GM12878 (cell line): ENCODE measurements at regions not wholly inside any gene's neighbourhood (a gene's known extent, or its start where the extent isn't known, plus 50 kb on each side); places are given as distances from the start of the nearest gene placed in this dataset.

Experiments
- BHLHE40 ChIP-seq, 2 experiments: fragments of 450-650 bp in 1 of 2; IDR thresholded peaks; 2 replicates each; pipeline ENCODE4 v1.6.1; 2011 to 2017; ENCODE audit warnings: low read depth in 2 of 2, borderline replicate concordance in 1 of 2, improper control_type of control experiment in 1 of 2, low read length in 1 of 2, mild to moderate bottlenecking in 1 of 2
- EED ChIP-seq: sonication (generic); IDR thresholded peaks from 2 replicates; pipeline ENCODE4 v1.6.1; 2016; ENCODE audit warnings: antibody characterized with exemption, low read depth
- MEF2B ChIP-seq: fragments of 450-650 bp; IDR thresholded peaks from 2 replicates; pipeline ENCODE4 v1.6.1; 2018; ENCODE audit warnings: mild to moderate bottlenecking, moderate library complexity; ENCODE audit not compliant: partially characterized antibody, poor library complexity, severe bottlenecking
- MYB ChIP-seq: fragments of 150-350 bp; IDR thresholded peaks from 2 replicates; pipeline ENCODE4 v1.6.1; 2014; ENCODE audit warnings: mild to moderate bottlenecking, low read depth, low read length, borderline replicate concordance
- NFIC ChIP-seq: IDR thresholded peaks from 2 replicates; pipeline ENCODE4 v1.6.1; 2012; ENCODE audit warnings: low read depth, mild to moderate bottlenecking, inconsistent platforms, low read length, moderate library complexity
- SMARCA5 ChIP-seq: fragments of 450-650 bp; IDR thresholded peaks from 2 replicates; pipeline ENCODE4 v1.6.1; 2017; ENCODE audit warnings: mild to moderate bottlenecking
- TF ChIP-seq, protein P1 (sequence below): IDR thresholded peaks from 2 replicates; pipeline ENCODE4 v1.6.1; 2012; ENCODE audit warnings: improper control_type of control experiment, low read depth, low read length; ENCODE audit not compliant: insufficient replicate concordance
- TF ChIP-seq, protein P2 (sequence below): fragments of 450-650 bp; IDR thresholded peaks from 2 replicates; pipeline ENCODE4 v1.6.1; 2016; ENCODE audit warnings: mild to moderate bottlenecking
- TF ChIP-seq, protein P3 (sequence below), 3 experiments: IDR thresholded peaks in 2 of 3; conservative IDR thresholded peaks in 1 of 3; 2 replicates each; pipeline ENCODE4 v1.5.1; 2011; ENCODE audit warnings: low read depth in 3 of 3, low read length in 3 of 3, mild to moderate bottlenecking in 3 of 3, control low read depth in 2 of 3, moderate library complexity in 2 of 3, inconsistent platforms in 1 of 3, mixed read lengths in 1 of 3; ENCODE audit not compliant: control insufficient read depth in 2 of 3, insufficient read depth in 1 of 3; ENCODE audit errors: extremely low read depth in 1 of 3
- TF ChIP-seq, protein P4 (sequence below): fragments of 450-650 bp; IDR thresholded peaks from 2 replicates; pipeline ENCODE4 v1.6.1; 2017; ENCODE audit warnings: mild to moderate bottlenecking, moderate library complexity
- TF ChIP-seq, protein P5 (sequence below): fragments of 450-650 bp; IDR thresholded peaks from 2 replicates; pipeline ENCODE4 v1.6.1; 2017; ENCODE audit warnings: antibody characterized with exemption, mild to moderate bottlenecking, moderate library complexity

DNA sequence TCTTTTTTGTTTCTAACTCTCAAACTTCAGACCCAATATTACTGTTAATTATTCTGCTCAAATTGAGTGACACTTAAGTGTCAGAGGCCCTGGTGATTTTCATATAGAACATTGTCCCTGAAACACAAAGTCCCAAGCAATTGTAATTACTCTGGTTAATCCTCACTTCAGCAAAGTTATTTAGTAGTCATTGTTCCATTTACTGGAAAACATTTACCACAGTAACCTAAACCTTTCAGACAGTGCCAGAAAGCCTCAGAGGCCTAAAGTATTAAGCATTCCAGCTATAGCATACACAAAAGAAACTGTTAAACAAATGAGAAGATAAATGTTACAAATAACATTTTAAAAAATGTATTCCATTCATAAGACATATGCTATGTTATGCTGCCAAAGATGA is 237.2 kb upstream of the CDH6 start (continued):
- TF ChIP-seq, protein P1, sequence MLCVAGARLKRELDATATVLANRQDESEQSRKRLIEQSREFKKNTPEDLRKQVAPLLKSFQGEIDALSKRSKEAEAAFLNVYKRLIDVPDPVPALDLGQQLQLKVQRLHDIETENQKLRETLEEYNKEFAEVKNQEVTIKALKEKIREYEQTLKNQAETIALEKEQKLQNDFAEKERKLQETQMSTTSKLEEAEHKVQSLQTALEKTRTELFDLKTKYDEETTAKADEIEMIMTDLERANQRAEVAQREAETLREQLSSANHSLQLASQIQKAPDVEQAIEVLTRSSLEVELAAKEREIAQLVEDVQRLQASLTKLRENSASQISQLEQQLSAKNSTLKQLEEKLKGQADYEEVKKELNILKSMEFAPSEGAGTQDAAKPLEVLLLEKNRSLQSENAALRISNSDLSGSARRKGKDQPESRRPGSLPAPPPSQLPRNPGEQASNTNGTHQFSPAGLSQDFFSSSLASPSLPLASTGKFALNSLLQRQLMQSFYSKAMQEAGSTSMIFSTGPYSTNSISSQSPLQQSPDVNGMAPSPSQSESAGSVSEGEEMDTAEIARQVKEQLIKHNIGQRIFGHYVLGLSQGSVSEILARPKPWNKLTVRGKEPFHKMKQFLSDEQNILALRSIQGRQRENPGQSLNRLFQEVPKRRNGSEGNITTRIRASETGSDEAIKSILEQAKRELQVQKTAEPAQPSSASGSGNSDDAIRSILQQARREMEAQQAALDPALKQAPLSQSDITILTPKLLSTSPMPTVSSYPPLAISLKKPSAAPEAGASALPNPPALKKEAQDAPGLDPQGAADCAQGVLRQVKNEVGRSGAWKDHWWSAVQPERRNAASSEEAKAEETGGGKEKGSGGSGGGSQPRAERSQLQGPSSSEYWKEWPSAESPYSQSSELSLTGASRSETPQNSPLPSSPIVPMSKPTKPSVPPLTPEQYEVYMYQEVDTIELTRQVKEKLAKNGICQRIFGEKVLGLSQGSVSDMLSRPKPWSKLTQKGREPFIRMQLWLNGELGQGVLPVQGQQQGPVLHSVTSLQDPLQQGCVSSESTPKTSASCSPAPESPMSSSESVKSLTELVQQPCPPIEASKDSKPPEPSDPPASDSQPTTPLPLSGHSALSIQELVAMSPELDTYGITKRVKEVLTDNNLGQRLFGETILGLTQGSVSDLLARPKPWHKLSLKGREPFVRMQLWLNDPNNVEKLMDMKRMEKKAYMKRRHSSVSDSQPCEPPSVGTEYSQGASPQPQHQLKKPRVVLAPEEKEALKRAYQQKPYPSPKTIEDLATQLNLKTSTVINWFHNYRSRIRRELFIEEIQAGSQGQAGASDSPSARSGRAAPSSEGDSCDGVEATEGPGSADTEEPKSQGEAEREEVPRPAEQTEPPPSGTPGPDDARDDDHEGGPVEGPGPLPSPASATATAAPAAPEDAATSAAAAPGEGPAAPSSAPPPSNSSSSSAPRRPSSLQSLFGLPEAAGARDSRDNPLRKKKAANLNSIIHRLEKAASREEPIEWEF: no peak
- TF ChIP-seq, protein P2, sequence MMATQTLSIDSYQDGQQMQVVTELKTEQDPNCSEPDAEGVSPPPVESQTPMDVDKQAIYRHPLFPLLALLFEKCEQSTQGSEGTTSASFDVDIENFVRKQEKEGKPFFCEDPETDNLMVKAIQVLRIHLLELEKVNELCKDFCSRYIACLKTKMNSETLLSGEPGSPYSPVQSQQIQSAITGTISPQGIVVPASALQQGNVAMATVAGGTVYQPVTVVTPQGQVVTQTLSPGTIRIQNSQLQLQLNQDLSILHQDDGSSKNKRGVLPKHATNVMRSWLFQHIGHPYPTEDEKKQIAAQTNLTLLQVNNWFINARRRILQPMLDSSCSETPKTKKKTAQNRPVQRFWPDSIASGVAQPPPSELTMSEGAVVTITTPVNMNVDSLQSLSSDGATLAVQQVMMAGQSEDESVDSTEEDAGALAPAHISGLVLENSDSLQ: no peak
- TF ChIP-seq, protein P3, sequence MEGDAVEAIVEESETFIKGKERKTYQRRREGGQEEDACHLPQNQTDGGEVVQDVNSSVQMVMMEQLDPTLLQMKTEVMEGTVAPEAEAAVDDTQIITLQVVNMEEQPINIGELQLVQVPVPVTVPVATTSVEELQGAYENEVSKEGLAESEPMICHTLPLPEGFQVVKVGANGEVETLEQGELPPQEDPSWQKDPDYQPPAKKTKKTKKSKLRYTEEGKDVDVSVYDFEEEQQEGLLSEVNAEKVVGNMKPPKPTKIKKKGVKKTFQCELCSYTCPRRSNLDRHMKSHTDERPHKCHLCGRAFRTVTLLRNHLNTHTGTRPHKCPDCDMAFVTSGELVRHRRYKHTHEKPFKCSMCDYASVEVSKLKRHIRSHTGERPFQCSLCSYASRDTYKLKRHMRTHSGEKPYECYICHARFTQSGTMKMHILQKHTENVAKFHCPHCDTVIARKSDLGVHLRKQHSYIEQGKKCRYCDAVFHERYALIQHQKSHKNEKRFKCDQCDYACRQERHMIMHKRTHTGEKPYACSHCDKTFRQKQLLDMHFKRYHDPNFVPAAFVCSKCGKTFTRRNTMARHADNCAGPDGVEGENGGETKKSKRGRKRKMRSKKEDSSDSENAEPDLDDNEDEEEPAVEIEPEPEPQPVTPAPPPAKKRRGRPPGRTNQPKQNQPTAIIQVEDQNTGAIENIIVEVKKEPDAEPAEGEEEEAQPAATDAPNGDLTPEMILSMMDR (IDR thresholded peaks at IDR 0.05 in 2 of 3, conservative IDR thresholded peaks at IDR 0.05 in 1 of 3; ENCODE audit: control insufficient read depth in 2 of 3, extremely low read depth in 1 of 3, insufficient read depth in 1 of 3, low read depth in 3 of 3, low read length in 3 of 3): no peak
- TF ChIP-seq SMARCA5 (no peak), EED (no peak), NFIC (no peak), BHLHE40 (IDR thresholded peaks at IDR 0.05; ENCODE audit: borderline replicate concordance in 1 of 2, low read depth in 2 of 2, low read length in 1 of 2) (no peak), MYB (no peak), MEF2B (no peak)
- TF ChIP-seq, protein P4, sequence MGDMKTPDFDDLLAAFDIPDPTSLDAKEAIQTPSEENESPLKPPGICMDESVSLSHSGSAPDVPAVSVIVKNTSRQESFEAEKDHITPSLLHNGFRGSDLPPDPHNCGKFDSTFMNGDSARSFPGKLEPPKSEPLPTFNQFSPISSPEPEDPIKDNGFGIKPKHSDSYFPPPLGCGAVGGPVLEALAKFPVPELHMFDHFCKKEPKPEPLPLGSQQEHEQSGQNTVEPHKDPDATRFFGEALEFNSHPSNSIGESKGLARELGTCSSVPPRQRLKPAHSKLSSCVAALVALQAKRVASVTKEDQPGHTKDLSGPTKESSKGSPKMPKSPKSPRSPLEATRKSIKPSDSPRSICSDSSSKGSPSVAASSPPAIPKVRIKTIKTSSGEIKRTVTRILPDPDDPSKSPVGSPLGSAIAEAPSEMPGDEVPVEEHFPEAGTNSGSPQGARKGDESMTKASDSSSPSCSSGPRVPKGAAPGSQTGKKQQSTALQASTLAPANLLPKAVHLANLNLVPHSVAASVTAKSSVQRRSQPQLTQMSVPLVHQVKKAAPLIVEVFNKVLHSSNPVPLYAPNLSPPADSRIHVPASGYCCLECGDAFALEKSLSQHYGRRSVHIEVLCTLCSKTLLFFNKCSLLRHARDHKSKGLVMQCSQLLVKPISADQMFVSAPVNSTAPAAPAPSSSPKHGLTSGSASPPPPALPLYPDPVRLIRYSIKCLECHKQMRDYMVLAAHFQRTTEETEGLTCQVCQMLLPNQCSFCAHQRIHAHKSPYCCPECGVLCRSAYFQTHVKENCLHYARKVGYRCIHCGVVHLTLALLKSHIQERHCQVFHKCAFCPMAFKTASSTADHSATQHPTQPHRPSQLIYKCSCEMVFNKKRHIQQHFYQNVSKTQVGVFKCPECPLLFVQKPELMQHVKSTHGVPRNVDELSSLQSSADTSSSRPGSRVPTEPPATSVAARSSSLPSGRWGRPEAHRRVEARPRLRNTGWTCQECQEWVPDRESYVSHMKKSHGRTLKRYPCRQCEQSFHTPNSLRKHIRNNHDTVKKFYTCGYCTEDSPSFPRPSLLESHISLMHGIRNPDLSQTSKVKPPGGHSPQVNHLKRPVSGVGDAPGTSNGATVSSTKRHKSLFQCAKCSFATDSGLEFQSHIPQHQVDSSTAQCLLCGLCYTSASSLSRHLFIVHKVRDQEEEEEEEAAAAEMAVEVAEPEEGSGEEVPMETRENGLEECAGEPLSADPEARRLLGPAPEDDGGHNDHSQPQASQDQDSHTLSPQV: no peak
- TF ChIP-seq, protein P5, sequence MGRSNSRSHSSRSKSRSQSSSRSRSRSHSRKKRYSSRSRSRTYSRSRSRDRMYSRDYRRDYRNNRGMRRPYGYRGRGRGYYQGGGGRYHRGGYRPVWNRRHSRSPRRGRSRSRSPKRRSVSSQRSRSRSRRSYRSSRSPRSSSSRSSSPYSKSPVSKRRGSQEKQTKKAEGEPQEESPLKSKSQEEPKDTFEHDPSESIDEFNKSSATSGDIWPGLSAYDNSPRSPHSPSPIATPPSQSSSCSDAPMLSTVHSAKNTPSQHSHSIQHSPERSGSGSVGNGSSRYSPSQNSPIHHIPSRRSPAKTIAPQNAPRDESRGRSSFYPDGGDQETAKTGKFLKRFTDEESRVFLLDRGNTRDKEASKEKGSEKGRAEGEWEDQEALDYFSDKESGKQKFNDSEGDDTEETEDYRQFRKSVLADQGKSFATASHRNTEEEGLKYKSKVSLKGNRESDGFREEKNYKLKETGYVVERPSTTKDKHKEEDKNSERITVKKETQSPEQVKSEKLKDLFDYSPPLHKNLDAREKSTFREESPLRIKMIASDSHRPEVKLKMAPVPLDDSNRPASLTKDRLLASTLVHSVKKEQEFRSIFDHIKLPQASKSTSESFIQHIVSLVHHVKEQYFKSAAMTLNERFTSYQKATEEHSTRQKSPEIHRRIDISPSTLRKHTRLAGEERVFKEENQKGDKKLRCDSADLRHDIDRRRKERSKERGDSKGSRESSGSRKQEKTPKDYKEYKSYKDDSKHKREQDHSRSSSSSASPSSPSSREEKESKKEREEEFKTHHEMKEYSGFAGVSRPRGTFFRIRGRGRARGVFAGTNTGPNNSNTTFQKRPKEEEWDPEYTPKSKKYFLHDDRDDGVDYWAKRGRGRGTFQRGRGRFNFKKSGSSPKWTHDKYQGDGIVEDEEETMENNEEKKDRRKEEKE: no peak
